GM18520 (cell line): ENCODE measurements at regions not wholly inside any gene's neighbourhood (a gene's known extent, or its start where the extent isn't known, plus 50 kb on each side); places are given as distances from the start of the nearest gene placed in this dataset.
"Not testable (repeated sequence)": the region's sequence is repeated elsewhere in the genome, so short reads cannot be mapped to it uniquely, and the experiment has no call there.

Experiments
- ATAC-seq: cut with Tn5 transposase; IDR thresholded peaks from one replicate; pipeline ENCODE4 v1.9.1; 2021; ENCODE audit not compliant: unreplicated experiment

DNA sequence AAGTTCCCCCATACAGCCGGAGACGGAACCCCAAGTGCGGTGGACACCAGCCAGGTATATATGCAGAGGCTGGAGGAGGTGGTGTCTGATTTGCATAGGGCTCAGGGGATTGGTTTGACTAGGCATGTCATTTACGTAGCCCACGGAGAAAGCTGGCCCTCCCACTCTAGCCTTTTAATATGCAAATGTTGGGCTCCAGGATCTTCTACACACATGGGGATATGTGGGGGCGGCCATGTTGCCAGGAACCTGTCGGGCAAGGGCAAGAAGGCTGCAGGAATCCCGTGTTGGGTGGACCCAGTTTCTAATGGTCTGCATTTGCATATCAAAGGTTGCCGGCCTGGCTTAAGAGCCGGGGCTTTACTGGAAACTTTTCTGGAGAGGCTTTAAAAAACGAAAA lies 57.4 kb downstream of the FTHL17 start:
- ATAC-seq, result not testable (repeated sequence)

DNA sequence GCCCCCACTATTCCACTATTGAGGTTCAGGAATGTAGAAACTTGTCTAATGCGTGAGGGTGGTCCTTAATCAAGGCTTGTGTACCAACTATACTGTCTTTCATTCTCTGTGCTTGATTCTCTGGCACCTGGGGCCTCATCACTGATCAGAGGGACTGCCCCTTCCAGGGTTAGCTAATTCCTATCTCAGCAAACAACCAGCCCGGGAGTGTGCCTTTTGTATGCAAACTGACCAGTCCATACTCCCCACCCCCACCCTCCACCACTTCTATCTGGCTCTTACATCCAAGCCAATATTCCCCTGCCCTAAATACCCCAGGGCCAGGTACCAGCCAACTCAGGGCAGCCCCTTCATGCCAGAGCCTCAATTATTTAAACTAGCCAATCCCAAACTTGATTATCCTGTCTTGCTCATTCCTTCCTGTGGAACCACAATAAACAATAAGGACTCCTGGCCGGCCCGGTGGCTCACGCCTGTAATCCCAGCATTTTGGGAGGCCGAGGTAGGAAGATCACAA lies 59.3 kb downstream of the FTHL17 start:
- no peak for ATAC-seq

DNA sequence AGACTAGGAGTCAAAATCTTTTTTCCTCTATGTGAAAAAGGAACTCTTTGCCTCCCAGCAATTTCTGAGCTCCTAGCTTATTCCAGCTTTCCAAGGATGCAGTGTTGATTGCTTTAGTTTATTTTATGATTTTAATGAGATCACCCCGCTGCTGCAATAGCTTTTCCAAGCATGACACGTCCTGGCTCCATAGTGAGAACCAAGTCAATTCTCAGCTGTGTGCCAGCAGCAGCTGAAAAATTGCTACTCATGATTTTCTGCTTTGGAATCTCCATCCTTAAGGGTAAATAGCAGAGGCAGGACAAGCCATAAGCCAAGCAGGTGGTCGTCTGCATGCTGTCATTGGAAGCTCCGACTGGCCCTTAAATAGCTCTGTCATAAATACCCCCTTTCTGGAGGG lies 64.5 kb downstream of the FTHL17 start:
- ATAC-seq, result no peak

DNA sequence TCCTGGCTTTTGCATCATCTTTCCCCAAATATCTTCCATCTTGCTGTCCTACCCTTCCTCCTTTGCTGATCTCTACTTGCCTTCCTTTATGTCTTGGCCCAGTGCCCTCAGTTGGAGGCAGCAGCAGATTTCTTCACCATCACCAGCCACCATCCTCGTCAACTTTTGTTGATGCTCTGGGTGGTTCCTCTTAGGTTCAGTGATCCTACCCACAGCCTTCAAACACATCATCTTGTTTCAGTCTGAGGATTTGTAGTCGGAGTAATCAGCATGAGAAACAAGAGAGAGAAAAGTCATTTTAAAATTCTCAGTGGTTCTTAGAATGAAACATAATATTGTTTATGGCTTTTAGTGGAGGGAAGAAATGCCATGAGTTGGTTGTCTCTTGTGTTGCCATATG lies 65.8 kb downstream of the FTHL17 start:
- no peak for ATAC-seq

DNA sequence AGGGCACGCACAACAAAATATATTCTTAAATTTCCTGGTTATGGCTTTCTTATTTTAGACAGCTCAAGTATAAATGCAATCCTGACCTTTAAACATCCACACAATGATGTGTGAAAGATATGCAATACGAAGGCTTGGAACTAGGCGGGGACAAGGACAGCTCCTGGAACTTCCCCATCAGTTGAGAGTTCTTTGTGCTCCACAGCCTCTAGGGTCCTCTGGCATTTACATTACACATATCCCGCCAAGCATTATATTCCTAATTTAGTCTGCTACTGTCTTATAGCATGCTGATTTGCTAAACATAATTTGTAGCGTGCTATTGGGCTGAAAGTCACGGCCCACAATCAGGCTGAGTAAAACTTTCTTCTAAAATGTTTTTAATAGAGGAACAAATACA lies 74.4 kb downstream of the FTHL17 start:
- ATAC-seq, result no peak

DNA sequence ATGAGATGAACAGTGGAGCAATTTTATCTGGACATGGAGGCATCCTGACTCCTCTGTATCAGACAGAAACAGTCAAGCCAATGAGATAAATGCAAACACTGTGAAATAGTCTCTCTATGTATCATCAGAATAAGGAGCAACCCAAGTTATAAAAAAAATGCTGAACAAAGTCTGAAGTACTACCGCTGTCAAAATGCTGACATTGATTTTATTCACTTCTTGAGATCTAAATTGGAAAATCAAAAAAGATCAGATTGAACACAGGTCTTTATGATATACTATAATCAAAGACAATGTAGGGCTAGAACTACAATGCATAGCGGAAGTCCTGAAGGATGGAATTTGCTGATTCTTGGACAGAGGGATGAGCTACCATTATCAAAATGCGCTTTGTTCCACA lies 76.1 kb downstream of the FTHL17 start:
- no peak for ATAC-seq

DNA sequence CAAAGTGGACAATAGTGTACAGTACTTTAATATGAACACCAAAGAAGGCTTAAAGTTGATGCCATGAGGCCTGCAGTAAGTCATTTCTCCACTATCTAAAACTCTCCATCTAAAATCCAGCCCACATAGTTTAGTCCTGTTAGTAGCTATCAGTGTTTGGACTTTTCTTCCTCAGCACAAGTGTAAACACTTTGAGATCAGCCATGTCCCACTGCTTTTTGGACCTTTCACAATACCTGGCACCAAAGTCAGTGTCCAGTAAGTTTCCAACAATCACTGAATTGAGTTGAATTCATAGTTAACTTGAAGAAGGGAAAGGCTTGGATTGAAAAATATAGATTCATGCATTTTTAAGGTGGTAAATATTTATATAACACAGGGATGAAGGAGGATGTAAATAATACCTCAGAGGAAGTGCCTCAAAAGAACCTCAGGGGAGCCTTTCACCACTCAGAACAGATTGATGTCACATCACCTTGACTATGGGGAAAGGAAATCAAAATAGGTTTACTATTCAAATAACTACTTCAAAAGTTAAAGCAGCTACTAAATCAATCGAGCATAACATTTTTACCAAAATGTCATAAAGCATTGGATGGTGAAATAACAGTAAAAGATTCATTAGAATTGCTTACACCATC lies 76.7 kb downstream of the FTHL17 start:
- ATAC-seq, result no peak

DNA sequence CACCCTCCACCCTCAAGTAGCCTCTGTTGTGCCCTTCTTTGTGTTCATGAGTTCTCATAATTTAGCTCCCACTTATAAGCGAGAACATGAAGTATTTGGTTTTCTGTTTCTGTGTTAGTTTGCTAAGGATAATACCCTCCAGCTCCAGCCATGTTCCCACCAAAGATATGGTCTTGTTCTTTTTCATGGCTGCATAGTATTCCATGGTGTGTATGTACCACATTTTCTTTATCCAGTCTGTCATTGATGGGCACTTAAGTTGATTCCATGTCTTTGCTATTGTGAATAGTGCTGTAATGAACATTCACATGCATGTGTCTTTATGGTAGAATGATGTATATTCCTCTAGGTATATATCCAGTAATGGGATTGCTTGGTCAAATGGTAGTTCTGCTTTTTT lies 77.8 kb downstream of the FTHL17 start:
- not testable (repeated sequence) for ATAC-seq

DNA sequence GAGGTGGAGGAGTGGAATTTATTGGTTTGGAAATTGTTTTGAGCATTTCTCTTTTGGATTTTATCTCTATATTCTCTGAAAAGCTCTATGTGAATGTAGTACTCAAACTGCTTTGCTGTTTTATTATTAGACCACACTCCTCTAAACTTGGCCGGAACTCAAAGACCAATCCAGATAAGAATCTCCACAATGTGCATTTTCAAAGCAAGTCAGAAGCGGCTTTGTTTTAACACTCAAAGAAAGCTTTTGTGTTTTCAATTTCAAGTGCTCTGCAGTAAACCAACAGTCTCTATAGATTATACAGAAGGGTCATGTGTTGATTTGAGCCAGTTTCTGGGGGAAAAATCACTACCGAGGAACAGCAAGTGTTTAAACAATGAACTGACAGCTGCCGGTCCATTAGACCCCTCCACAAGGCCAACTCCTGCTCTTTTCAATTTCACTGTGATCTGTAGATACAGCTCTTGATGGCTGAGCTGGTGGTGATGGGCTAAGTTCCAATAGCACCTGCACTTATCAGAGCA lies 79.4 kb downstream of the FTHL17 start:
- ATAC-seq, result no peak

DNA sequence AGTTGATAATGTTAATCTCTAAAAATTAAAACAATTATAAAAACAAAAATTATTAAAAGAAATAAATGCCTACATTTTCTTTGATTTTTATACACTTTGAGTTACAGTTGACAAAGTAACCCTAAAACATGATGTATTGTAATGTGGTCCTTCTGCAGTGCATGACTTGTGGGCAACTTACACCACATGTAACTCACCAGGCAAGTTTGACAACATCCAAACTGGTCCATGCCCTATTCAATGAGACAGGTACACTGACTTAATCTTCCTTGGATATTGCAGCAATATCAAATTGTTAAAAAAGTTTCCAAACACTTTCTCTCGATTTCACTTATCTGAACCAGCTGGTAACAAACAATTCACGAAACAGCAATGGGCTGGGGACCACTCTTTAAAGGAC lies 81.5 kb downstream of the FTHL17 start:
- no peak for ATAC-seq

DNA sequence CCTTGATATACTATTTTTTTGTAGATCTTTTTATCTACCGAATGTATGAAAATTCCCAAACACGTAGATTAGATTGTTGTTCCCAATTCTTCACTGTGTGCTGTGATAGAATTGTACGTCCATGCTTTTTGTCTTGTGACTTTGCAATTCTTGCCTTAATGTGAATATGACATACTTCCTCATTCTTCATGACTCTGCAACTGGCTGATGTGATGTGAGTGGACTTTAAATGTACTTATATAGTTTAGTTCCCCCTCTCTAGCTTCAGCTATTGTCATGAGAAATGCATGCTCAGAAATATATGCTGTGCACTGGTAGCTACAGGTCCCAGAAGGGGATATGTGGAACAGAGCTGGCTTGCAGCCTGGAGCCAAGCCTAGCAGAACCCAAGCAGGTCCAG lies 89.4 kb downstream of the FTHL17 start:
- no peak for ATAC-seq

DNA sequence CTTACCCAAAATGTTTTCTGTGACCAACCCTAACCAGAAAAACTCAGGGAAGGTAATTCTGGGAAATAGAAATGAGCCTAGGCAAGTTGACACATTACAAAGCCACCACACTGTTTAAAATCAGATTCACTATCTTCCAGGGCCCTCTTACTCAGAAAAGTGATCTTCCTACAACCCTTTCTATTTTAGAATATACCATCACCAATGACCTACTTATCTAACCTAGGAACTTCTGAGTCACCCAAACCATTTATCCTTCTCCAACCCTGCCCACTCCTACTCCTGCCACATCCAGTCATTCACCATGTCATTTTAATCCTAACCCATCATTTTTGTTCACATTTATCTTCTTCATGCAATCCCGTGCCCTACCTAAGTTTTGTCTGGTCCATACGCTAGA lies 89.9 kb downstream of the FTHL17 start:
- no peak for ATAC-seq

DNA sequence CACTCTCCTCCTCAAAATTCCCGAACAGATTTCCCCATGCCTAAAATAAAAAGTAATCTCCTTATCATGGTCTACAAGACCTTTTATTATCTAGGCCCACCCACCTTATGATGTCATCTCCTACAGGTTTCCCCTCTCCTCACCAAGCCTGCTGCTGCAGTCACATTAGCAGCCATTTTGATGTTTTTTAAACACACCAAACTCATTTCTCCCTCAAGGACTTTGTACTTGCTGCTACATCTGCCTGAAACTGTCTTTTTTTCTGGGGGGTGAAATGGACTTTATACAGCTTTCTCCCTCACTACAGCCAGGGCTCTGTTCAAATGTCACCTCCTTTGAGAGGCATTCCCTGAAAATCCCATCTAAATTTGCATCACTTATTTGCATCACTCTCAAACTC lies 90.2 kb upstream of the TAB3 start:
- no peak for ATAC-seq

DNA sequence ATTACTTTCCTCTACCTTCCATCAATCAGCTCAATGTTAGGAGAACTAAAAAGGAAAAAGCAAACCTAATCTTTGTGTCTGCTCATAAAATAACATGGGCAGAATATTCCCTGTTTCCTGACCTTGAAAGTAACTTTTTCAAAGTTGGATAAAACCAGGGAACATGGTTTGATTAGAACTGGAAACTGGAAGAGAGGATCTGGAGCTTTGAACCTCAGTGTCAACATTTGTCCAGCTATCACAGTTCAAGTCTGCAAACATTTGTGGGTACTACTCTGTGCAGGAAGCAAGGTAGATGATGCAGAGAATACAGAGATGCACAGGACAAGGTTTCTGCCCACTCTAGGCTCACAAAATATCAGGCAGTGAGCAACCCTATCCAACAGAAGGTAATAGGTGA lies 86.4 kb upstream of the TAB3 start:
- ATAC-seq, result no peak

DNA sequence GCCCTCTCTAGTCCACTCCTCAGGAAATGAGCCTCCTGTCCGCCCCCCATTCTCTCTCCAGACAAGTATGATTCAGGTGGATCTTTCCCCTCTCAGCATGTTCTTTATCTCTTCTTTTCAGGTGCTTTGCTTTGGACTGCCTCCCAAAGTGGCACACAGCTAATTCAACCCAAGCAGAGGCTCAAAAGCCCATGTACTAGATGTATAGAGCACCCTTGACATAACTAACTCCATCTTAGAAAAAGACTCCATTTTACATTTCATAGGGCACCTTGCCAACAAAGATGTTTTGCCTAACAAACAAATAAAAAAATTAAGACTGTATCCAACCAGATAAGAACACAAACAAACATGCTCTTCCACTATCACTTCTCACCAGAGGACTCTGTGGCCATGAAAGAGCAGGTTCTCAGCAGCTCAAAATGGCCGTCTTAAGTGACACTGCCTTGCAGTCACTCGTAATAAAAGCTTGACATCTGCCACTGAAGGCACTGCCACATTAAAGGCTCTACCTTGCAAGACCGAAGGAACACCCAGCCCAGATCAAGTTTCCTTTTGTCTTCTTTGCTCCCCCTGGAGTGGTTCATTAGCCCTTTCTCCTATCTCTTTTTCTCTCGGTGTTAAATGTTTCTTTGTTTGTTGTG lies 84.9 kb upstream of the TAB3 start:
- no peak for ATAC-seq

DNA sequence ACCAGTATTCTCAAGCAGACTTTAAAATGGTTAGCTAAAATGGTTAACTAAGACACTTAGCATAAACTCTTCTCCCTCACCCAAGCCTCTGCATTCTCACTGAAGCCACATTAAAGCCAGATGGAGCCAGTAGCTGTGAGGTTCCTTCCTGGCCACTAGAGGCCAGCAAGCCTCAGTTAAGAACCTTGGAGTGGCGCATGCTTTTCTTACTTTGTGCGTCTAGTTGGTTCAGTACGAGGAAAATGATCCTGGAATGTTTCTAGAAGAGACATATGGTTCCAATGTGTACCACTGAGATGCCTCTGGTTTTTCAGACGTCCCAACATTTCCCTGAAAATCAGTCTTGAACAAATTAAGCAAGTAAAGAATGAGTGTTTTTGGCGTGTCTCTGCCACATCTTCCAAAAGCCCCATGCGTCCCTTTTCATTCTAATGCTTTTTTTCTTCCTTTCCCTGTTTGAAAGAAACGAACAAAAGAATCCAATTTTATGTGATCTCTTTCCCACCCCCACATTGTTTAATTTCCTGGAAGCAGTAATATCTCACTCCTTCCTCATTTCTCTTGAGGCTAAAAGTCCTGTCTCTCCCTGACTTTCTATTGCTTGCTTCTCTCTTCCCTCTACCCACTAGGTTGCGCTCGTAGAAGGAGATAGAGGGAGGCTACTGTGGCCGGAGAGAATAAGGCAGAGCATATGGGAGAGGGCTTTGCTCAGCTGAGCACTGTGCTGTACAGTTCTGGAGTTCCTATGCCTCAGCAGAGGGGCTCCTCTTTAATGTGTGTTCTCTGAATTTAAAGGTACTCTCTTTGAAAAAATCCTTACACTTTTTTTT lies 82.9 kb upstream of the TAB3 start:
- peak; percentile 89 for ATAC-seq

DNA sequence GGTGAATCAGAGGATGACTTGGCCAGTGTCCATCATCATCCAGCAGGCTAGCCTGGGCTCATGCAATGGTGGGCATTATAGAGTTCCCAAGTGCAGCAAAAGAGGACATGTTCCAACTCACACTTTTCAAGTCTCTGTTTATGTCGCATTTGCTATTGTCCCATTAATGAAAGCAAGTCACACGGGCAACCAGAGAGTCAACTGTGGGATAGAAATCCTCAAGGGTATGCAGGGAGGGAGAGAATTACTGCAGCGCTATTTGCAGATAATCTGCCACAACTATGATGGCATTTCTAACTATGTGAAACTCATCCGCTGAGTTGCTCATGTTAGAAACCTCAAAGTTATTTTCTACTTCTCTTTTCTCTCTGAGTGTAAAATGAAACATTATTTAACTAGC lies 78.5 kb upstream of the TAB3 start:
- no peak for ATAC-seq

DNA sequence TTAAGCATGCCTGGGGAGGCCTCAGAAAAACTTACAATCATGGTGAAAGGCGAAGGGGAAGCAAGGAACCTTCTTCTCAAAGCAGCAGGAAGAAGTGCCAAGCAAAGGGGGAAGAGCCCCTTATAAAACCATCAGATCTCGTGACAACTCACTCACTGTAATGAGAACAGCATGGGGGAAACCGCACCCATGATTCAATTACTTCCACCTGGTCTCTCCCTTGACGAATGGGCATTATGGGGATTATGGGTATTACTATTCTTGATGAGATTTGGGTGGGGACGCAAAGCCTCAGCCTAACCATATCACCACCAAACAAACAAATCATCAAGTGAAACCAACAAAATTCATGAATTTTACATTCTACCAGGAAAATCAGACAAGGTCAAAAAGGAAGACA lies 76.7 kb upstream of the TAB3 start:
- no peak for ATAC-seq

DNA sequence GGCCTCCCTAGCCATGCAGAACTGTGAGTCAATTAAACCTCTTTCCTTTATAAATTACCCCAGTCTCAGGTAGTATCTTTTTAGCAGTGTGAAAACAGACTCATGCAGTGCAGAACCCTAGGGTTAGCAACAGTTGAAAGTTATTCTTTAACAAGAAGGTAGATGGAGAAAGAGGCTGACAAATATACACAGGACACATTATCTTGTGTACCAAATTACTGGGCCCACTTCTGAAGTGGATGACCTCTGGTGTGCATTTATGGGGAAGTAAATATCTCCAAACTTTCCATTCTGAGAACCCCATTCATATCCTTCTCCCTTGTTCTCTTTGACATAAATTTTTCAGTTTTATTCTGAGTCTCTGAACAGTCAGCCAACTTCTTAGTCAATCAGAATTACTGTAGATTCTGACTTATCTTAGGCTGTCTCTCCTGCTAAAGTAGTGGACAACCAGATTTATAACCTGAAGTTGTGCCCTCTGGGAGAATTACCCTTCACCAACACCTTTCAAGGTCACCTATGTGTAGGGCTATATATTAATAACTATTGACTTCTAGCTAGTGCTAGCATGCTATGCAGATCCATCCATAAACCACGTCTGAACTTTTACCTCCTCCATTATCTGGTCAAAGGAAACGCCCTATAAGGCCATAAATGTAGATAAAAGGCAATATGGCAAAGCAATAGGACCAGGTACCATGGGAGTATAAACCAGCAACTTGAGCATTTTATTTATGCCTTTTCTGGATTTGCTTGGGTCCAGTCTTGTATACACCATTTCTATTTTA lies 72.5 kb upstream of the TAB3 start:
- ATAC-seq, result no peak

DNA sequence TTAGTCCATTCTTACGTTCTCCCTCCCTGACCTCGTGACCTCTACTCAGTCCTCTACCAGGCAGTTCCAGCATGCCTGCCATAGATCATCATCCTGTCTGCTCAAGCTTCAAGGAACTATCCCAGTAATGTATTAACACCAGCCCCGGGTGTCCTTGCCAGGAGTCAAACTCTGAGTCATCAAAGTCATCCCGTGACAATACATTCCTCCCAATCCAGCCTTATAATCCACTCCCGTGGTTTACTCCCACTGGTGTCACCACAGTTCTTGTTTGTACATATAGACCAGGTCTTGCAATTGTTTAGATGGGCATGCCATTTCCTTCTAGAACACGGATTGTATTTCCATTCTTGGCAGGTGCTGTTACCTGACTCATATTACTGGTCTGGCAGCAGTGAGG lies 68.7 kb upstream of the TAB3 start:
- ATAC-seq, result no peak

DNA sequence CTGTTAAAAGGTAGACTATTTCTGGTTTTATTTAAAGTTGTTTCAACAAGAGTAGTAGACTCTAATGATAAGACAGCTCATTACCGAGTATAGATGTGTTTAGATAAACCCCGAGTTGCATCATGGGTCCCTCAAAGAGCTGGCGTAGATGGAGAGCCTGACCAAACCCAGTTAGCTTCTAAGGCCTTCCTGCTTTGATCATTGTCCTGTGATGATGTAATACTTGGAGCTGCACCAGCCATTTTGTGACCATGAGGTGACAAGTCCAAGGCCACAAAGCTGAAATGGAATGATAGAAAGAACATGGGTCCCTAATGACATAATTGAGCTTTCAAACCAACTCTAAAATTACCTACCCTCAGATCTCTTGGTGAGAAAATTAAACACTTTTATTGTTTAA lies 66.6 kb upstream of the TAB3 start:
- ATAC-seq, result no peak
